ENCODE measurements at regions not wholly inside any gene's neighbourhood (a gene's known extent, or its start where the extent isn't known, plus 50 kb on each side); places are given as distances from the start of the nearest gene placed in this dataset.

- no peaks in the 10 kb centered on the region for H3K27me3 ChIP-seq
- WGBS, 2 donors = 69 to 75% methylated on average over 15 of the region's 15 CpGs
- no peak overlapping the region for H3K4me3 ChIP-seq
- no peak for DNase-seq
- H3K4me1 ChIP-seq = peaks cover 0 to 28% (median 22%) of the 10 kb centered on the region in 4 donors
- H3K36me3 ChIP-seq = no peaks in the 10 kb centered on the region
- intact Hi-C loops (cut with DNase I) = no loop called here
- peak in 2 of 4 donors; percentile 4 to 7 for TF ChIP-seq POLR2AphosphoS5 (IDR thresholded peaks at IDR 0.05)
- TF ChIP-seq POLR2A (IDR thresholded peaks at IDR 0.05) = no peak
- H3K27ac ChIP-seq = peak overlapping the region in 3 of 4 donors; percentile 10 to 68 (median 47)
- H3K9me3 ChIP-seq = no peaks in the 10 kb centered on the region
Observed at GRCh38 chr14:76937181-76938091, 91.1 kb downstream of the IRF2BPL start.

GRCh38 chr14:76936483-76936882, 92.0 kb downstream of the IRF2BPL start:
- 78 to 84% methylated on average over 7 of the region's 7 CpGs for WGBS, 2 donors
- H3K27ac ChIP-seq = peak overlapping the region; percentile 10 to 68 (median 45)

GRCh38 chr14:76933515-76933914, 95.0 kb downstream of the IRF2BPL start:
- H3K27ac ChIP-seq = no peak overlapping the region
- no peak overlapping the region for H3K4me3 ChIP-seq
- intact Hi-C loops (cut with DNase I) = no loop called here
- TF ChIP-seq EP300 (IDR thresholded peaks at IDR 0.05) (no peak), POLR2A (IDR thresholded peaks at IDR 0.05) (no peak), POLR2AphosphoS5 (IDR thresholded peaks at IDR 0.05) (no peak), CTCF (IDR thresholded peaks at IDR 0.05) (no peak)
- H3K9me3 ChIP-seq = no peaks in the 10 kb centered on the region
- no peak for DNase-seq
- peaks cover 0 to 26% (median 21%) of the 10 kb centered on the region in 4 donors for H3K4me1 ChIP-seq
- no peaks in the 10 kb centered on the region for H3K36me3 ChIP-seq
- no peaks in the 10 kb centered on the region for H3K27me3 ChIP-seq
- WGBS, 2 donors = 74% methylated on average over 5 of the region's 5 CpGs

More at GRCh38 chr14:76936483-76936882, 92.0 kb downstream of the IRF2BPL start:
- TF ChIP-seq POLR2A (IDR thresholded peaks at IDR 0.05) (no peak), EP300 (IDR thresholded peaks at IDR 0.05) (no peak), POLR2AphosphoS5 (IDR thresholded peaks at IDR 0.05) (peak in 2 of 4 donors; percentile 28 to 31)
- Histone ChIP-seq H3K4me3 (no peak overlapping the region), H3K9me3 (no peaks in the 10 kb centered on the region), H3K4me1 (peaks cover 0 to 28% (median 22%) of the 10 kb centered on the region in 4 donors), H3K36me3 (no peaks in the 10 kb centered on the region), H3K27me3 (no peaks in the 10 kb centered on the region)
- intact Hi-C loops (cut with DNase I) = no loop called here
- DNase-seq = peak; percentile 86

GRCh38 chr14:76931631-76932402, 96.7 kb downstream of the IRF2BPL start:
- Histone ChIP-seq H3K4me3 (no peak overlapping the region), H3K27ac (no peak overlapping the region), H3K36me3 (no peaks in the 10 kb centered on the region), H3K4me1 (peaks cover 0 to 21% (median 17%) of the 10 kb centered on the region in 4 donors), H3K27me3 (no peaks in the 10 kb centered on the region), H3K9me3 (no peaks in the 10 kb centered on the region)
- 88 to 91% methylated on average over 9 of the region's 9 CpGs for WGBS, 2 donors
- TF ChIP-seq CTCF (IDR thresholded peaks at IDR 0.05) (no peak), POLR2AphosphoS5 (IDR thresholded peaks at IDR 0.05) (no peak), EP300 (IDR thresholded peaks at IDR 0.05) (no peak), POLR2A (IDR thresholded peaks at IDR 0.05) (no peak)
- no peak for DNase-seq
- intact Hi-C loops (cut with DNase I) = no loop called here

GRCh38 chr14:76930549-76930948, 98.0 kb downstream of the IRF2BPL start:
- H3K9me3 ChIP-seq = no peaks in the 10 kb centered on the region
- H3K4me3 ChIP-seq = no peak overlapping the region
- H3K36me3 ChIP-seq = no peaks in the 10 kb centered on the region
- WGBS, 2 donors = 87 to 92% methylated on average over 9 of the region's 9 CpGs
- peaks cover 0 to 15% (median 11%) of the 10 kb centered on the region in 4 donors for H3K4me1 ChIP-seq
- TF ChIP-seq EP300 (IDR thresholded peaks at IDR 0.05) = no peak
- no peak for TF ChIP-seq POLR2AphosphoS5 (IDR thresholded peaks at IDR 0.05)
- no peak for TF ChIP-seq CTCF (IDR thresholded peaks at IDR 0.05)
- TF ChIP-seq POLR2A (IDR thresholded peaks at IDR 0.05) = no peak
- DNase-seq = no peak
- H3K27me3 ChIP-seq = no peaks in the 10 kb centered on the region
- intact Hi-C loops (cut with DNase I) = no loop called here
- no peak overlapping the region for H3K27ac ChIP-seq
